Globus pallidus (tissue), 1 donor: ENCODE measurements at regions not wholly inside any gene's neighbourhood (a gene's known extent, or its start where the extent isn't known, plus 50 kb on each side); places are given as distances from the start of the nearest gene placed in this dataset.

Experiments used
- DNase-seq: peaks from one replicate; pipeline ENCODE4 v3.0.0-alpha.2; 2015; ENCODE audit warnings: low spot score

GRCh38 chr2:53111406-53111805, 656.2 kb upstream of the CHAC2 start:
- no peak for DNase-seq

- DNase-seq = no peak
These were observed 656.6 kb upstream of the CHAC2 start for GRCh38 chr2:53111004-53111403.

- DNase-seq = no peak
These were observed 659.4 kb upstream of the CHAC2 start for GRCh38 chr2:53108246-53108645.

- DNase-seq = no peak
These were observed 663.3 kb upstream of the CHAC2 start for GRCh38 chr2:53104263-53104662.

- no peak for DNase-seq
These were observed 663.9 kb upstream of the CHAC2 start for GRCh38 chr2:53103679-53104078.

- DNase-seq = no peak
These were observed 668.9 kb upstream of the CHAC2 start for GRCh38 chr2:53098696-53099078.

- no peak for DNase-seq
These were observed 671.3 kb upstream of the CHAC2 start for GRCh38 chr2:53096351-53096750.

- DNase-seq = no peak
These were observed 671.9 kb upstream of the CHAC2 start for GRCh38 chr2:53095664-53096063.

GRCh38 chr2:53095227-53095626, 672.4 kb upstream of the CHAC2 start:
- no peak for DNase-seq

GRCh38 chr2:53093355-53093754, 674.2 kb upstream of the CHAC2 start:
- DNase-seq = no peak

- no peak for DNase-seq
These were observed 676.4 kb upstream of the CHAC2 start for GRCh38 chr2:53091183-53091582.

GRCh38 chr2:53087874-53088461, 679.6 kb upstream of the CHAC2 start:
- DNase-seq = no peak

- no peak for DNase-seq
These were observed 680.2 kb upstream of the CHAC2 start for GRCh38 chr2:53087262-53087873.

- DNase-seq = no peak
These were observed 690.2 kb upstream of the CHAC2 start for GRCh38 chr2:53077413-53077812.

- DNase-seq = no peak
These were observed 691.8 kb upstream of the CHAC2 start for GRCh38 chr2:53075760-53076159.

- no peak for DNase-seq
These were observed 700.1 kb upstream of the CHAC2 start for GRCh38 chr2:53067533-53067932.

GRCh38 chr2:53067056-53067455, 700.5 kb upstream of the CHAC2 start:
- no peak for DNase-seq

- DNase-seq = no peak
These were observed 703.5 kb upstream of the CHAC2 start for GRCh38 chr2:53064154-53064553.

GRCh38 chr2:53058526-53058925, 709.1 kb upstream of the CHAC2 start:
- no peak for DNase-seq

- DNase-seq = no peak
These were observed 713.7 kb upstream of the CHAC2 start for GRCh38 chr2:53053937-53054336.

GRCh38 chr2:53051157-53051556, 716.4 kb upstream of the CHAC2 start:
- DNase-seq = no peak

GRCh38 chr2:53040536-53041229, 726.9 kb upstream of the CHAC2 start:
- no peak for DNase-seq

- DNase-seq = no peak
These were observed 731.4 kb upstream of the CHAC2 start for GRCh38 chr2:53036196-53036595.

GRCh38 chr2:53035153-53035552, 732.5 kb upstream of the CHAC2 start:
- DNase-seq = no peak
